GM23248 (cell line): ENCODE measurements at regions not wholly inside any gene's neighbourhood (a gene's known extent, or its start where the extent isn't known, plus 50 kb on each side); places are given as distances from the start of the nearest gene placed in this dataset.

Experiments
- EZH2 ChIP-seq: fragments of 200-600 bp; sonication (generic); IDR thresholded peaks from 2 replicates; pipeline ENCODE4 v1.6.1; 2018; ENCODE audit warnings: antibody characterized with exemption, mild to moderate bottlenecking; ENCODE audit not compliant: insufficient read depth, poor library complexity, severe bottlenecking
- EZH2phosphoT487 ChIP-seq: fragments of 200-600 bp; sonication (generic); IDR thresholded peaks from 2 replicates; pipeline ENCODE4 v1.6.1; 2018; ENCODE audit warnings: antibody characterized with exemption, moderate library complexity, mild to moderate bottlenecking, low read depth; ENCODE audit not compliant: insufficient read depth

GRCh38 chr6:159540152-159540551, 152.9 kb downstream of the SOD2 start:
- TF ChIP-seq EZH2: no peak
- TF ChIP-seq EZH2phosphoT487: no peak
